Panc1 (cell line): ENCODE measurements at regions not wholly inside any gene's neighbourhood (a gene's known extent, or its start where the extent isn't known, plus 50 kb on each side); places are given as distances from the start of the nearest gene placed in this dataset.

Experiments used
- ATAC-seq: fragments of 200-7000 bp; cut with Tn5 transposase; 2 replicates; pipeline ENCODE4 v1.9.1; 2020; ENCODE audit warnings: mild to moderate bottlenecking, moderate library complexity
- BruUV-seq: library from RNA; stranded (reverse); fragments of 400-500 nt; replicated peaks from 2 replicates; lab custom pipeline; 2021; lab: Mats Ljungman, UMichigan
- CTCF ChIA-PET: fragments of 300-600 bp; sonication (Branson Sonifier 250); formaldehyde crosslinking; loops from one replicate; lab custom pipeline; 2022; ENCODE audit warnings: antibody characterized with exemption; lab: Charles Lee
- POLR2A ChIA-PET: fragments of 300-600 bp; sonication (Branson Sonifier 250); formaldehyde crosslinking; loops from one replicate; lab custom pipeline; 2022; ENCODE audit warnings: antibody characterized with exemption; lab: Charles Lee
- DNase-seq: peaks from one replicate; pipeline ENCODE4 v3.0.0-alpha.2; 2010; ENCODE audit warnings: low read depth, low spot score
- H3K27ac ChIP-seq: 2 replicates; pipeline ENCODE4 v1.5.1; 2011; ENCODE audit warnings: mild to moderate bottlenecking, low read length, inconsistent platforms
- H3K27me3 ChIP-seq: fragments of 200-500 bp; sonication (Bioruptor generic); 2 replicates; pipeline ENCODE4 v1.6.0; 2014; ENCODE audit warnings: low read length, inconsistent platforms; ENCODE audit not compliant: control insufficient read depth, insufficient read depth
- H3K36me3 ChIP-seq: fragments of 200-500 bp; sonication (Bioruptor generic); 2 replicates; pipeline ENCODE4 v1.5.1; 2014; ENCODE audit warnings: inconsistent platforms, mild to moderate bottlenecking, low read length, moderate library complexity; ENCODE audit not compliant: control insufficient read depth, insufficient read depth
- H3K4me1 ChIP-seq: 2 replicates; pipeline ENCODE4 v1.5.1; 2011; ENCODE audit warnings: inconsistent platforms, mild to moderate bottlenecking, low read length, moderate library complexity; ENCODE audit not compliant: control insufficient read depth, insufficient read depth
- H3K4me3 ChIP-seq, 2 experiments: 2 replicates each; pipeline ENCODE4 v1.5.1; 2011 to 2012; ENCODE audit warnings: low read depth in 2 of 2, low read length in 2 of 2, mild to moderate bottlenecking in 2 of 2, inconsistent platforms in 1 of 2, moderate library complexity in 1 of 2
- H3K9me3 ChIP-seq: fragments of 200-500 bp; sonication (Bioruptor generic); 2 replicates; pipeline ENCODE4 v1.5.1; 2014; ENCODE audit warnings: low read depth, mild to moderate bottlenecking, inconsistent platforms, low read length, moderate library complexity; ENCODE audit not compliant: control insufficient read depth, insufficient read depth
- CTCF ChIP-seq: fragments of 450-650 bp; IDR thresholded peaks from 2 replicates; pipeline ENCODE4 v1.5.1; 2017; ENCODE audit warnings: mild to moderate bottlenecking
- POLR2AphosphoS5 ChIP-seq: IDR thresholded peaks from 2 replicates; pipeline ENCODE4 v1.6.1; 2012; ENCODE audit warnings: mild to moderate bottlenecking, low read depth, low read length, moderate library complexity
- REST ChIP-seq, 2 experiments: IDR thresholded peaks; 2 replicates each; pipeline ENCODE4 v1.6.1; 2011 to 2012; ENCODE audit warnings: low read depth in 2 of 2, control low read depth in 1 of 2, low read length in 1 of 2, mild to moderate bottlenecking in 1 of 2, moderate library complexity in 1 of 2; ENCODE audit not compliant: insufficient read depth in 1 of 2
- SIN3A ChIP-seq: IDR thresholded peaks from 2 replicates; pipeline ENCODE4 v1.6.1; 2012; ENCODE audit warnings: low read depth, mild to moderate bottlenecking, low read length, moderate library complexity, borderline replicate concordance; ENCODE audit not compliant: insufficient read depth
- TCF7L2 ChIP-seq: IDR thresholded peaks from 2 replicates; pipeline ENCODE4 v1.6.1; 2011; ENCODE audit warnings: mild to moderate bottlenecking, low read depth, low read length, inconsistent platforms
- in situ Hi-C: cut with HindIII; loops from 2 replicates; pipeline ENCODE4 v1.10.0; 2016; ENCODE audit warnings: low sequenced_read_pairs, low pct_unique_long_range_greater_than_20kb
- intact Hi-C: fragments of 100-400 bp; cut with micrococcal nuclease; formaldehyde crosslinking; loops from one replicate; pipeline ENCODE4 v1.10.0; 2022; ENCODE audit not compliant: unreplicated experiment

GRCh38 chr20:22182148-22182547 lies 402.2 kb downstream of the FOXA2 start:
- no peak for DNase-seq

GRCh38 chr20:22180244-22180643 lies 404.1 kb downstream of the FOXA2 start:
- Histone ChIP-seq H3K9me3 (no peaks in the 10 kb centered on the region), H3K27me3 (no peaks in the 10 kb centered on the region), H3K4me1 (no peaks in the 10 kb centered on the region), H3K36me3 (no peaks in the 10 kb centered on the region), H3K27ac (no peak overlapping the region), H3K4me3 (no peak overlapping the region)
- CTCF ChIA-PET, result interaction anchor here (0.6 kb wide), 1 partner anchor 134 kb away, joined by 3 read pairs; no protein-coding TSS in a partner anchor
- in situ Hi-C loops, result no loop called here
- no TSS peak for BruUV-seq
- ATAC-seq, result no peak
- POLR2A ChIA-PET, result no interaction called here
- intact Hi-C loops, result no loop called here
- TF ChIP-seq CTCF (peak; percentile 62), TCF7L2 (no peak)
- DNase-seq, result no peak

More at GRCh38 chr20:22182148-22182547, 402.2 kb downstream of the FOXA2 start:
- Histone ChIP-seq H3K4me3 (no peak overlapping the region), H3K9me3 (no peaks in the 10 kb centered on the region), H3K27ac (no peak overlapping the region), H3K36me3 (no peaks in the 10 kb centered on the region), H3K4me1 (no peaks in the 10 kb centered on the region), H3K27me3 (no peaks in the 10 kb centered on the region)
- in situ Hi-C loops (no loop called here), intact Hi-C loops (no loop called here)
- ChIA-PET POLR2A (no interaction called here), CTCF (no interaction called here)
- no peak for TF ChIP-seq REST (IDR thresholded peaks at IDR 0.05; ENCODE audit: insufficient read depth in 1 of 2, low read depth in 2 of 2, low read length in 1 of 2)
- no peak for TF ChIP-seq POLR2AphosphoS5
- TF ChIP-seq SIN3A, result no peak
- BruUV-seq, result no TSS peak
- no peak for ATAC-seq

- H3K9me3 ChIP-seq, result no peaks in the 10 kb centered on the region
- H3K4me3 ChIP-seq, result no peak overlapping the region
- DNase-seq (no peak), ATAC-seq (no peak)
- peaks cover 5% of the 10 kb centered on the region for H3K27me3 ChIP-seq
- H3K36me3 ChIP-seq, result no peaks in the 10 kb centered on the region
- intact Hi-C loops (no loop called here), in situ Hi-C loops (no loop called here)
- H3K4me1 ChIP-seq, result no peaks in the 10 kb centered on the region
- no peak for TF ChIP-seq REST (IDR thresholded peaks at IDR 0.05; ENCODE audit: insufficient read depth in 1 of 2, low read depth in 2 of 2, low read length in 1 of 2)
- no peak for TF ChIP-seq TCF7L2
- no peak for TF ChIP-seq CTCF
- no peak for TF ChIP-seq POLR2AphosphoS5
- TF ChIP-seq SIN3A, result no peak
- H3K27ac ChIP-seq, result no peak overlapping the region
- CTCF ChIA-PET, result interaction anchor here (0.7 kb wide), 1 partner anchor 455 kb away, joined by 3 read pairs; no protein-coding TSS in a partner anchor
- POLR2A ChIA-PET, result no interaction called here
- no TSS peak for BruUV-seq
These were observed 424.2 kb downstream of the FOXA2 start for GRCh38 chr20:22160101-22160652.
